OCI-LY7 (cell line): ENCODE measurements at regions not wholly inside any gene's neighbourhood (a gene's known extent, or its start where the extent isn't known, plus 50 kb on each side); places are given as distances from the start of the nearest gene placed in this dataset.

Experiments
- BruUV-seq: library from RNA; stranded (reverse); fragments of 400-500 nt; replicated peaks from 2 replicates; lab custom pipeline; 2021; lab: Mats Ljungman, UMichigan
- CTCF ChIA-PET: fragments of 300-600 bp; sonication (Branson Sonifier 250); formaldehyde crosslinking; loops from one replicate; lab custom pipeline; 2022; ENCODE audit warnings: antibody characterized with exemption; ENCODE audit not compliant: unreplicated experiment; lab: Charles Lee
- POLR2A ChIA-PET: fragments of 300-600 bp; sonication (Branson Sonifier 250); formaldehyde crosslinking; loops from one replicate; lab custom pipeline; 2022; ENCODE audit warnings: antibody characterized with exemption; lab: Charles Lee
- DNase-seq: peaks from one replicate; pipeline ENCODE4 v3.0.0-alpha.2; 2015; ENCODE audit warnings: low spot score
- H2AFZ ChIP-seq: fragments of 200-600 bp; sonication (generic), shearing (Covaris generic); 2 replicates; pipeline ENCODE4 v1.6.1; 2014; ENCODE audit warnings: mild to moderate bottlenecking, antibody characterized with exemption, low read length, moderate library complexity
- H3K27ac ChIP-seq: fragments of 200-600 bp; sonication (generic); 2 replicates; pipeline ENCODE4 v1.5.1; 2014; ENCODE audit warnings: mixed run types, low read depth, mild to moderate bottlenecking, moderate library complexity, low read length, inconsistent platforms; ENCODE audit not compliant: poor library complexity, severe bottlenecking
- H3K36me3 ChIP-seq: fragments of 200-600 bp; sonication (generic); 2 replicates; pipeline ENCODE4 v1.6.1; 2014; ENCODE audit warnings: mild to moderate bottlenecking, antibody characterized with exemption, low read length, moderate library complexity, mixed read lengths; ENCODE audit not compliant: insufficient read depth
- H3K4me1 ChIP-seq: fragments of 200-600 bp; sonication (generic); 2 replicates; pipeline ENCODE4 v1.5.1; 2014; ENCODE audit warnings: mild to moderate bottlenecking, low read length; ENCODE audit not compliant: insufficient read depth, poor library complexity, severe bottlenecking
- H3K4me2 ChIP-seq: fragments of 200-600 bp; sonication (generic); 2 replicates; pipeline ENCODE4 v1.6.1; 2014; ENCODE audit warnings: mild to moderate bottlenecking, low read length
- H3K4me3 ChIP-seq: fragments of 200-600 bp; sonication (generic); 2 replicates; pipeline ENCODE4 v1.5.1; 2014; ENCODE audit warnings: mild to moderate bottlenecking, low read depth, low read length; ENCODE audit not compliant: poor library complexity, severe bottlenecking
- H3K79me2 ChIP-seq: fragments of 200-600 bp; sonication (generic); 2 replicates; pipeline ENCODE4 v1.6.1; 2016; ENCODE audit warnings: low read depth, mild to moderate bottlenecking, low read length, moderate library complexity, mixed read lengths; ENCODE audit not compliant: insufficient read depth
- H3K9me2 ChIP-seq: fragments of 200-600 bp; sonication (generic); 2 replicates; pipeline ENCODE4 v1.6.1; 2016; ENCODE audit warnings: mild to moderate bottlenecking, low read length, mixed read lengths; ENCODE audit not compliant: insufficient read depth
- H3K9me3 ChIP-seq: fragments of 200-600 bp; sonication (generic); 2 replicates; pipeline ENCODE4 v1.6.1; 2014; ENCODE audit warnings: mild to moderate bottlenecking, mixed run types, low read length, mixed read lengths
- H4K20me1 ChIP-seq: fragments of 200-600 bp; sonication (generic); 2 replicates; pipeline ENCODE4 v1.6.1; 2014; ENCODE audit warnings: mild to moderate bottlenecking, antibody characterized with exemption, low read length, moderate library complexity, mixed read lengths; ENCODE audit not compliant: insufficient read depth
- CTCF ChIP-seq: fragments of 200-600 bp; sonication (generic); conservative IDR thresholded peaks from 2 replicates; pipeline ENCODE4 v1.5.1; 2014; ENCODE audit warnings: mild to moderate bottlenecking, antibody characterized with exemption, low read length, moderate library complexity, mixed read lengths
- EZH2phosphoT487 ChIP-seq: fragments of 200-600 bp; sonication (generic); IDR thresholded peaks from 2 replicates; pipeline ENCODE4 v1.6.1; 2018; ENCODE audit warnings: low read depth, borderline replicate concordance, mild to moderate bottlenecking, mixed run types, antibody characterized with exemption, low read length, moderate library complexity, mixed read lengths
- intact Hi-C: fragments of 100-400 bp; cut with micrococcal nuclease; formaldehyde crosslinking; loops from one replicate; pipeline ENCODE4 v1.10.0; 2022; ENCODE audit not compliant: unreplicated experiment

- no peak for TF ChIP-seq CTCF
- TF ChIP-seq EZH2phosphoT487 = no peak
- ChIA-PET CTCF (no interaction called here), POLR2A (interaction anchor here (0.7 kb wide), 2 partner anchors 9 to 662 kb away, joined by 4 to 7 read pairs; no protein-coding TSS in a partner anchor)
- Histone ChIP-seq H3K27ac (no peak overlapping the region), H3K36me3 (no peaks in the 10 kb centered on the region), H3K4me3 (no peak overlapping the region), H3K9me2 (no peaks in the 10 kb centered on the region), H3K4me2 (no peak overlapping the region), H4K20me1 (no peaks in the 10 kb centered on the region), H3K79me2 (no peaks in the 10 kb centered on the region), H3K4me1 (no peaks in the 10 kb centered on the region), H3K9me3 (no peaks in the 10 kb centered on the region), H2AFZ (no peak overlapping the region)
- intact Hi-C loops = no loop called here
- DNase-seq = no peak
- BruUV-seq = no TSS peak
Measured at GRCh38 chr11:122306831-122307391, 190.9 kb upstream of the BLID start.

- no peaks in the 10 kb centered on the region for H3K9me3 ChIP-seq
- H3K4me2 ChIP-seq = no peak overlapping the region
- no peaks in the 10 kb centered on the region for H3K79me2 ChIP-seq
- no peaks in the 10 kb centered on the region for H3K9me2 ChIP-seq
- H3K4me3 ChIP-seq = no peak overlapping the region
- ChIA-PET POLR2A (no interaction called here), CTCF (no interaction called here)
- no peaks in the 10 kb centered on the region for H3K36me3 ChIP-seq
- no peak for TF ChIP-seq EZH2phosphoT487
- TF ChIP-seq CTCF = no peak
- H3K4me1 ChIP-seq = no peaks in the 10 kb centered on the region
- H4K20me1 ChIP-seq = no peaks in the 10 kb centered on the region
- intact Hi-C loops = no loop called here
- BruUV-seq = no TSS peak
- no peak overlapping the region for H3K27ac ChIP-seq
- H2AFZ ChIP-seq = no peak overlapping the region
- DNase-seq = no peak
Measured at GRCh38 chr11:122305426-122306320, 189.7 kb upstream of the BLID start.

- ChIA-PET POLR2A (no interaction called here), CTCF (no interaction called here)
- Histone ChIP-seq H3K36me3 (no peaks in the 10 kb centered on the region), H3K4me3 (no peak overlapping the region), H3K9me2 (no peaks in the 10 kb centered on the region), H3K9me3 (no peaks in the 10 kb centered on the region), H3K4me1 (no peaks in the 10 kb centered on the region), H3K27ac (no peak overlapping the region), H3K79me2 (no peaks in the 10 kb centered on the region), H4K20me1 (no peaks in the 10 kb centered on the region), H2AFZ (no peak overlapping the region), H3K4me2 (no peak overlapping the region)
- DNase-seq = no peak
- BruUV-seq = no TSS peak
- TF ChIP-seq EZH2phosphoT487 (no peak), CTCF (no peak)
- intact Hi-C loops = no loop called here
Measured at GRCh38 chr11:122304973-122305372, 189.0 kb upstream of the BLID start.
